ENCODE measurements at regions not wholly inside any gene's neighbourhood (a gene's known extent, or its start where the extent isn't known, plus 50 kb on each side); places are given as distances from the start of the nearest gene placed in this dataset.

DNA sequence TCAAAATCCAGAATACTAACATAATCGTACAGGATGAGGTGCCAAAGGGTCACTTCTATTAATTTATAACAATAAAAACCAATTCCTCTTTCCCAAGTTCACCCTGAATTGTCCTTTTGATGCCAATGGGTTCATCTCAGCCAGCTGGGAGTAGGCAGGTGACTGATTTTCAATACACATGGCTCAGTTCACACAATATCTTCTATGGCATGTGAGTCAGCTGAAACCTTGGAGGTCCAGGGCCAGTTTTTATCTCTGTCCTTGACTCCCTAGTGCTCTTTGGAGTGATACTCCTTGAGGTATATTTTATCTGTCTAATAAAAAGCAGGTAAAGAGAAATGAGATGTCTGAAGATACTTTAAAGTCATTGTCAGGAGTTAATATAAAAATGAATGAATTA, 186.6 kb downstream of the SMC2 start:
- TF ChIP-seq, protein P1, sequence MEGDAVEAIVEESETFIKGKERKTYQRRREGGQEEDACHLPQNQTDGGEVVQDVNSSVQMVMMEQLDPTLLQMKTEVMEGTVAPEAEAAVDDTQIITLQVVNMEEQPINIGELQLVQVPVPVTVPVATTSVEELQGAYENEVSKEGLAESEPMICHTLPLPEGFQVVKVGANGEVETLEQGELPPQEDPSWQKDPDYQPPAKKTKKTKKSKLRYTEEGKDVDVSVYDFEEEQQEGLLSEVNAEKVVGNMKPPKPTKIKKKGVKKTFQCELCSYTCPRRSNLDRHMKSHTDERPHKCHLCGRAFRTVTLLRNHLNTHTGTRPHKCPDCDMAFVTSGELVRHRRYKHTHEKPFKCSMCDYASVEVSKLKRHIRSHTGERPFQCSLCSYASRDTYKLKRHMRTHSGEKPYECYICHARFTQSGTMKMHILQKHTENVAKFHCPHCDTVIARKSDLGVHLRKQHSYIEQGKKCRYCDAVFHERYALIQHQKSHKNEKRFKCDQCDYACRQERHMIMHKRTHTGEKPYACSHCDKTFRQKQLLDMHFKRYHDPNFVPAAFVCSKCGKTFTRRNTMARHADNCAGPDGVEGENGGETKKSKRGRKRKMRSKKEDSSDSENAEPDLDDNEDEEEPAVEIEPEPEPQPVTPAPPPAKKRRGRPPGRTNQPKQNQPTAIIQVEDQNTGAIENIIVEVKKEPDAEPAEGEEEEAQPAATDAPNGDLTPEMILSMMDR (IDR thresholded peaks at IDR 0.05 in 2 of 3, conservative IDR thresholded peaks at IDR 0.05 in 1 of 3; ENCODE audit: borderline replicate concordance in 1 of 3, insufficient read depth in 1 of 3, low read depth in 2 of 3, low read length in 2 of 3) = no peak
- TF ChIP-seq POLR2AphosphoS5 (IDR thresholded peaks at IDR 0.05; ENCODE audit: low read depth, low read length) (no peak), EZH2 (IDR thresholded peaks at IDR 0.05) (no peak), FOSL1 (IDR thresholded peaks at IDR 0.05; ENCODE audit: low read depth) (no peak), SIN3A (IDR thresholded peaks at IDR 0.05; ENCODE audit: low read depth) (no peak)
- TF ChIP-seq, protein P2, sequence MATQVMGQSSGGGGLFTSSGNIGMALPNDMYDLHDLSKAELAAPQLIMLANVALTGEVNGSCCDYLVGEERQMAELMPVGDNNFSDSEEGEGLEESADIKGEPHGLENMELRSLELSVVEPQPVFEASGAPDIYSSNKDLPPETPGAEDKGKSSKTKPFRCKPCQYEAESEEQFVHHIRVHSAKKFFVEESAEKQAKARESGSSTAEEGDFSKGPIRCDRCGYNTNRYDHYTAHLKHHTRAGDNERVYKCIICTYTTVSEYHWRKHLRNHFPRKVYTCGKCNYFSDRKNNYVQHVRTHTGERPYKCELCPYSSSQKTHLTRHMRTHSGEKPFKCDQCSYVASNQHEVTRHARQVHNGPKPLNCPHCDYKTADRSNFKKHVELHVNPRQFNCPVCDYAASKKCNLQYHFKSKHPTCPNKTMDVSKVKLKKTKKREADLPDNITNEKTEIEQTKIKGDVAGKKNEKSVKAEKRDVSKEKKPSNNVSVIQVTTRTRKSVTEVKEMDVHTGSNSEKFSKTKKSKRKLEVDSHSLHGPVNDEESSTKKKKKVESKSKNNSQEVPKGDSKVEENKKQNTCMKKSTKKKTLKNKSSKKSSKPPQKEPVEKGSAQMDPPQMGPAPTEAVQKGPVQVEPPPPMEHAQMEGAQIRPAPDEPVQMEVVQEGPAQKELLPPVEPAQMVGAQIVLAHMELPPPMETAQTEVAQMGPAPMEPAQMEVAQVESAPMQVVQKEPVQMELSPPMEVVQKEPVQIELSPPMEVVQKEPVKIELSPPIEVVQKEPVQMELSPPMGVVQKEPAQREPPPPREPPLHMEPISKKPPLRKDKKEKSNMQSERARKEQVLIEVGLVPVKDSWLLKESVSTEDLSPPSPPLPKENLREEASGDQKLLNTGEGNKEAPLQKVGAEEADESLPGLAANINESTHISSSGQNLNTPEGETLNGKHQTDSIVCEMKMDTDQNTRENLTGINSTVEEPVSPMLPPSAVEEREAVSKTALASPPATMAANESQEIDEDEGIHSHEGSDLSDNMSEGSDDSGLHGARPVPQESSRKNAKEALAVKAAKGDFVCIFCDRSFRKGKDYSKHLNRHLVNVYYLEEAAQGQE (IDR thresholded peaks at IDR 0.05; ENCODE audit: low read depth) = no peak

All from HCT116 (cell line).